ENCODE measurements at regions not wholly inside any gene's neighbourhood (a gene's known extent, or its start where the extent isn't known, plus 50 kb on each side); places are given as distances from the start of the nearest gene placed in this dataset.

DNA sequence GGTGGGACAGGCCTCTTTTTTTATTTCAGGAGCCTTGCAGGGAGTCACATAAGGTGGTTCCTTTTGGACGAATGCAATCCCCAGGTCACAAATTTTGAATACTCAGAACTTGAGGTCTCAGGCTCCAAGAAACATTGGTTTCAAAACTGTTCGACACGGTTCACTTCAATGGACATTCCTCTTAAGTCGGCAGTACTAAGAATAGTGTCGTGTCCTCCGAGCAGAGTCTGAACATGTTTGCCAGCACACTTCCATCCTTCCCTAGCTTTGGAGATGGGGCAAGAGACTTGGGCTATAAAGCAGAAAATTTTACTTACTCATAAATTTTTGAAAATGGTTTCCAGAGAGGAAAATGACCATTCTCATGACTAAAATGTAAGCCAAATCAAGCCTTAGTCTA is 265.4 kb downstream of the THBS2 start:
- no peak for TF ChIP-seq POLR2AphosphoS5 (IDR thresholded peaks at IDR 0.05)
- TF ChIP-seq, protein P1, sequence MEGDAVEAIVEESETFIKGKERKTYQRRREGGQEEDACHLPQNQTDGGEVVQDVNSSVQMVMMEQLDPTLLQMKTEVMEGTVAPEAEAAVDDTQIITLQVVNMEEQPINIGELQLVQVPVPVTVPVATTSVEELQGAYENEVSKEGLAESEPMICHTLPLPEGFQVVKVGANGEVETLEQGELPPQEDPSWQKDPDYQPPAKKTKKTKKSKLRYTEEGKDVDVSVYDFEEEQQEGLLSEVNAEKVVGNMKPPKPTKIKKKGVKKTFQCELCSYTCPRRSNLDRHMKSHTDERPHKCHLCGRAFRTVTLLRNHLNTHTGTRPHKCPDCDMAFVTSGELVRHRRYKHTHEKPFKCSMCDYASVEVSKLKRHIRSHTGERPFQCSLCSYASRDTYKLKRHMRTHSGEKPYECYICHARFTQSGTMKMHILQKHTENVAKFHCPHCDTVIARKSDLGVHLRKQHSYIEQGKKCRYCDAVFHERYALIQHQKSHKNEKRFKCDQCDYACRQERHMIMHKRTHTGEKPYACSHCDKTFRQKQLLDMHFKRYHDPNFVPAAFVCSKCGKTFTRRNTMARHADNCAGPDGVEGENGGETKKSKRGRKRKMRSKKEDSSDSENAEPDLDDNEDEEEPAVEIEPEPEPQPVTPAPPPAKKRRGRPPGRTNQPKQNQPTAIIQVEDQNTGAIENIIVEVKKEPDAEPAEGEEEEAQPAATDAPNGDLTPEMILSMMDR (IDR thresholded peaks at IDR 0.05), result no peak
- no peak for TF ChIP-seq EP300 (IDR thresholded peaks at IDR 0.05)
- TF ChIP-seq POLR2A (IDR thresholded peaks at IDR 0.05), result no peak
- intact Hi-C loops (cut with DNase I), result loop anchor here (10.0 kb wide), 1 partner anchor 87 kb away; no protein-coding TSS in a partner anchor
- Histone ChIP-seq H3K4me3 (no peak overlapping the region), H3K9me3 (no peaks in the 10 kb centered on the region), H3K36me3 (no peaks in the 10 kb centered on the region), H3K27ac (peak overlapping the region in 3 of 4 donors; percentile 29 to 60 (median 57)), H3K27me3 (no peaks in the 10 kb centered on the region), H3K4me1 (peaks cover 0 to 52% (median 39%) of the 10 kb centered on the region in 4 donors)
- WGBS, 2 donors, result 86 to 89% methylated on average over 6 of the region's 6 CpGs
- no peak for DNase-seq

DNA sequence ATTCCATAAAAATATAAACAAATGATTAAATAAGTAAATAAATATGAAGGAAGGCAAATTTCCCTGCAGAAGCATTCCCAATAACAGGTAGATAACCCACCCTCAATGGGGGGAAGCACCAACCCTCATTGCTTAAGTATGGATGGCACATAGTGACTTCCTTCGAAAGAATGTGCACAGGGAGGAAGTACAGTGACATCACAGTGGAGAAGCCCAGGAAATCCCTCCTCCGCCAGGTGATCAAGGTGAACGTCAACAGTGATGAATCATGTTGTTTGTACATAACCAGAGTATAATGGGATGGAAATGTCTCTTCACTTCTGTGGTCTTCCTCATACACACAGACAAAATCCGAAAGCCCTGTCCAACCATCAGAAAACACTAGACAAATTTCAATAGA is 267.9 kb downstream of the THBS2 start:
- no peak for DNase-seq
- Histone ChIP-seq H3K9me3 (peaks cover 0 to 2% (median 0%) of the 10 kb centered on the region in 4 donors), H3K4me3 (no peak overlapping the region), H3K36me3 (no peaks in the 10 kb centered on the region), H3K27me3 (no peaks in the 10 kb centered on the region), H3K4me1 (peaks cover 0 to 56% (median 36%) of the 10 kb centered on the region in 4 donors), H3K27ac (no peak overlapping the region)
- whole genome bisulfite sequencing, 2 donors, result 81 to 85% methylated on average over 4 of the region's 4 CpGs
- intact Hi-C loops (cut with DNase I), result loop anchor here (10.0 kb wide), 1 partner anchor 89 kb away; no protein-coding TSS in a partner anchor
- TF ChIP-seq POLR2AphosphoS5 (IDR thresholded peaks at IDR 0.05) (no peak), EP300 (IDR thresholded peaks at IDR 0.05) (no peak), POLR2A (IDR thresholded peaks at IDR 0.05) (no peak)
- TF ChIP-seq, protein P1 (IDR thresholded peaks at IDR 0.05), result no peak

DNA sequence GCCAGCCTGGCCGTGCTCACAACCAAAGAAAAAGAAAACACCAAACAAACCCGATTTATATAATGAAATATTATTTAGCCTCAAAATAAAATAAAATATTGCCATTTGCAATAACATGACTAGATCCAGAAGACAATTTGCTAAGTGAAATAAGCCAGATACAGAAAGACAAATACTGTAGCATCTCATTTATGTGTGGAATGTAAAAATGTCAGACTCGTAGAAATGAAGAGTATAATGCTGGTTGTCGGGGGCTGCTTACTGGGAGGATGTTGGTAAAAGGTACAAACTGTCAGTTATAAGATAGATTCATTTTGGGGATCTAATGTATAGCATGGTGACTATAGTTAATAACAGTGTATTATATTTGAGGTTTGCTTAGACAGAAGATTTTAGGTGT is 269.7 kb downstream of the THBS2 start:
- no peak for DNase-seq
- Histone ChIP-seq H3K27me3 (no peaks in the 10 kb centered on the region), H3K4me1 (peaks cover 0 to 54% (median 23%) of the 10 kb centered on the region in 4 donors), H3K9me3 (peaks cover 0 to 6% (median 2%) of the 10 kb centered on the region in 4 donors), H3K36me3 (no peaks in the 10 kb centered on the region), H3K4me3 (no peak overlapping the region), H3K27ac (no peak overlapping the region)
- 69 to 73% methylated on average over 4 of the region's 4 CpGs for WGBS, 2 donors
- intact Hi-C loops (cut with DNase I), result loop anchor here (10.0 kb wide), 1 partner anchor 91 kb away; no protein-coding TSS in a partner anchor
- TF ChIP-seq EP300 (IDR thresholded peaks at IDR 0.05) (no peak), POLR2AphosphoS5 (IDR thresholded peaks at IDR 0.05) (peak in 2 of 4 donors; percentile 26 to 42)

DNA sequence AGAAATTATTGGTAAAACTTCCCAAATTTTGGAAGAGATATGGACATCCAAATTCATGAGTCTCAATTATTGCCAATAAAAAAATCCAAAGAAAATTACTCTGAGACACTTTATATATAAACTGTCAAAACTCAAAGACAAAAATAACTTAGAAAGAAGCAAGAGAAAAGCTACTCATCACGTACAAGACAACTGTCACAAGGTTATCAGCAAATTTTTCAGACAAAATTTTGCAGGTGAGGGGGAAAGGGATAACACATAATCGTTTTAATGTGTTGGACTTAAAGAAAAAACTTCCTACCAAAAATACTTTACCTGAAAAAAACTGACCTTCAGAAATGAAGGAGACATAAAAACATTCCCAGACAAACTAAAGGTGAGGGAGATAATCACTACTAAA is 272.5 kb downstream of the THBS2 start:
- 68 to 74% methylated on average over 2 of the region's 2 CpGs for WGBS, 2 donors
- no peak for DNase-seq
- H3K36me3 ChIP-seq, result no peaks in the 10 kb centered on the region
- H3K4me1 ChIP-seq, result peaks cover 0 to 51% (median 18%) of the 10 kb centered on the region in 4 donors
- H3K27ac ChIP-seq, result no peak overlapping the region
- no peak overlapping the region for H3K4me3 ChIP-seq
- intact Hi-C loops (cut with DNase I), result loop anchor here (10.0 kb wide), 1 partner anchor 94 kb away; no protein-coding TSS in a partner anchor
- H3K27me3 ChIP-seq, result no peaks in the 10 kb centered on the region
- H3K9me3 ChIP-seq, result peaks cover 0 to 6% (median 2%) of the 10 kb centered on the region in 4 donors
- TF ChIP-seq POLR2A (IDR thresholded peaks at IDR 0.05) (no peak), POLR2AphosphoS5 (IDR thresholded peaks at IDR 0.05) (no peak), EP300 (IDR thresholded peaks at IDR 0.05) (no peak)
- TF ChIP-seq, protein P1 (IDR thresholded peaks at IDR 0.05), result no peak

DNA sequence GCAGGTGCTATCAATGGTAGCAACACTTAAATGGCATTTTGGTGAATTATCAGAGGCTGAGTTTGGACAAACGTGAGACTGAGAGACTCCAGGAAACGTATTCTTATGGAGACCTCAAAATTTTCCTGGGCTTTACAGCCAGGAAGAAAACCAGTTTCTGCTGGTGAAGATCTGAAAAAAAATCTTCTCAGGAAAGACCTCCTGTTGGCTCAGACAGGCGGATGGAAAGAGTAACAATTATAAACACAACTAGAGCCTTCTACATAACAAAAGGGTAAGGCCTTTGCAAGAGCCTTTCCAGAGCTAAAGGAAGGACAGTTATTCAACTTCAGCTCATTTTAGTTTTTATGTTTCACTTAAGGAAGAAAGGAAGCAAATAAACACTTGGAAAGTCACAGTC is 274.4 kb downstream of the THBS2 start:
- 65 to 70% methylated on average over 3 of the region's 3 CpGs for WGBS, 2 donors
- peaks cover 0 to 38% (median 12%) of the 10 kb centered on the region in 4 donors for H3K4me1 ChIP-seq
- no peak for DNase-seq
- peak overlapping the region in 3 of 4 donors; percentile 18 to 24 (median 18) for H3K27ac ChIP-seq
- peak in 2 of 4 donors; percentile 35 to 42 for TF ChIP-seq POLR2AphosphoS5 (IDR thresholded peaks at IDR 0.05)
- TF ChIP-seq, protein P1 (IDR thresholded peaks at IDR 0.05), result no peak
- peaks cover 0 to 6% (median 2%) of the 10 kb centered on the region in 4 donors for H3K9me3 ChIP-seq
- intact Hi-C loops (cut with DNase I), result no loop called here
- no peaks in the 10 kb centered on the region for H3K36me3 ChIP-seq
- H3K4me3 ChIP-seq, result no peak overlapping the region
- H3K27me3 ChIP-seq, result no peaks in the 10 kb centered on the region
